SU-DHL-6 (cell line): ENCODE measurements at regions not wholly inside any gene's neighbourhood (a gene's known extent, or its start where the extent isn't known, plus 50 kb on each side); places are given as distances from the start of the nearest gene placed in this dataset.
"Not testable (repeated sequence)": the region's sequence is repeated elsewhere in the genome, so short reads cannot be mapped to it uniquely, and the experiment has no call there.

Experiments used
- CTCF ChIP-seq: fragments of 200-600 bp; sonication (generic); IDR thresholded peaks from one replicate; pipeline ENCODE4 v1.5.1; 2017; ENCODE audit warnings: antibody characterized with exemption, mild to moderate bottlenecking, low read length, moderate library complexity; ENCODE audit not compliant: insufficient read depth, poor library complexity, severe bottlenecking
- EZH2phosphoT487 ChIP-seq: fragments of 200-600 bp; sonication (generic), shearing (Covaris generic); conservative IDR thresholded peaks from 2 replicates; pipeline ENCODE4 v1.6.1; 2018; ENCODE audit warnings: mild to moderate bottlenecking, antibody characterized with exemption, low read length, moderate library complexity, mixed read lengths

DNA sequence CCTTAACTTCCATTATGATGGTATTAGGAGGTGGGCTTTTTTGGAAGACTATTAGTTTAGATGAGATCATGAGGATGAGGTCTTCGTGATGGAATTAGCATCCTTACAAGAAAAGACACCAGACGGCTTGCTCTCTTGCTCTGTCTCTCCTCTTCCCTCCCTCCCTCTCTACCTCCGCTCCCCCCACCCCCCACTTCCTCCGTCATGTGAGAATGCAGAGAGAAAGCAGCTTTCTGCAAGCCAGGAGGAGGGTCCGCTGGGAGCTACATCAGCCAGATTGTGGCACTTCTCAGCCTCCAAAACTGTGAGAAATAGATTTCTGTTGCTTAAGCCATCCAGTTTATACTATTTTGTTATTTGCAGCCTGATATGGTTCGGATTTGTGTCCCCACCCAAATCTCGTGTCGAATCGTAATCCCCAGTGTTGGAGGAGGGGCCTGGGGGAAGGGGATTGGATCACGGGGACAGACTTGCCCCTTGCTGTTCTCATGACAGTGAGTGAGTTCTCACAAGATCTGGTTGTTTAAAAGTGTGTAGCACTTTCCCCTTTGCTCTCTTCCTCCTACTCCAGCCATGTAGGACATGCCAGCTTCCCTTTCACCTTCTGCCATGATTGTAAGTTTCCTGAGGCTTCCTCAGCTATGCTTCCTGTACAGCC is 74.3 kb downstream of the NPIPA5 start:
- TF ChIP-seq CTCF, EZH2phosphoT487: not testable (repeated sequence)
